AG10803 (cell line): ENCODE measurements at regions not wholly inside any gene's neighbourhood (a gene's known extent, or its start where the extent isn't known, plus 50 kb on each side); places are given as distances from the start of the nearest gene placed in this dataset.

ENCODE experiments used
- DNase-seq: peaks from one replicate; pipeline ENCODE4 v3.0.0; 2010; ENCODE audit warnings: low read depth
- H3K4me3 ChIP-seq: 2 replicates; pipeline ENCODE4 v1.5.1; 2011; ENCODE audit warnings: mild to moderate bottlenecking, low read length, control low read depth
- CTCF ChIP-seq: conservative IDR thresholded peaks from 2 replicates; pipeline ENCODE4 v1.5.1; 2011; ENCODE audit warnings: mild to moderate bottlenecking, low read length, control low read depth, inconsistent platforms

- H3K4me3 ChIP-seq = no peak overlapping the region
- TF ChIP-seq CTCF = no peak
- DNase-seq = no peak
Measured at GRCh38 chr21:25334046-25334730, 273.1 kb downstream of the MRPL39 start.

- peak; percentile 58 for DNase-seq
- H3K4me3 ChIP-seq = no peak overlapping the region
- no peak for TF ChIP-seq CTCF
Measured at GRCh38 chr21:25331286-25331685, 276.0 kb downstream of the MRPL39 start.

- peak; percentile 58 for DNase-seq
- H3K4me3 ChIP-seq = no peak overlapping the region
- TF ChIP-seq CTCF = no peak
Measured at GRCh38 chr21:25330266-25330665, 277.0 kb downstream of the MRPL39 start.

- DNase-seq = peak; percentile 93
- TF ChIP-seq CTCF = no peak
- H3K4me3 ChIP-seq = no peak overlapping the region
Measured at GRCh38 chr21:25329227-25329825, 278.0 kb downstream of the MRPL39 start.

- TF ChIP-seq CTCF = no peak
- no peak for DNase-seq
- H3K4me3 ChIP-seq = no peak overlapping the region
Measured at GRCh38 chr21:25328736-25329135, 278.5 kb downstream of the MRPL39 start.

GRCh38 chr21:25326181-25326580 lies 281.1 kb downstream of the MRPL39 start:
- no peak for TF ChIP-seq CTCF

GRCh38 chr21:25324666-25325065 lies 282.6 kb downstream of the MRPL39 start:
- no peak for DNase-seq
- TF ChIP-seq CTCF = no peak
- H3K4me3 ChIP-seq = no peak overlapping the region

More at GRCh38 chr21:25326181-25326580, 281.1 kb downstream of the MRPL39 start:
- DNase-seq = no peak
- no peak overlapping the region for H3K4me3 ChIP-seq
